ENCODE measurements at regions not wholly inside any gene's neighbourhood (a gene's known extent, or its start where the extent isn't known, plus 50 kb on each side); places are given as distances from the start of the nearest gene placed in this dataset.

DNA sequence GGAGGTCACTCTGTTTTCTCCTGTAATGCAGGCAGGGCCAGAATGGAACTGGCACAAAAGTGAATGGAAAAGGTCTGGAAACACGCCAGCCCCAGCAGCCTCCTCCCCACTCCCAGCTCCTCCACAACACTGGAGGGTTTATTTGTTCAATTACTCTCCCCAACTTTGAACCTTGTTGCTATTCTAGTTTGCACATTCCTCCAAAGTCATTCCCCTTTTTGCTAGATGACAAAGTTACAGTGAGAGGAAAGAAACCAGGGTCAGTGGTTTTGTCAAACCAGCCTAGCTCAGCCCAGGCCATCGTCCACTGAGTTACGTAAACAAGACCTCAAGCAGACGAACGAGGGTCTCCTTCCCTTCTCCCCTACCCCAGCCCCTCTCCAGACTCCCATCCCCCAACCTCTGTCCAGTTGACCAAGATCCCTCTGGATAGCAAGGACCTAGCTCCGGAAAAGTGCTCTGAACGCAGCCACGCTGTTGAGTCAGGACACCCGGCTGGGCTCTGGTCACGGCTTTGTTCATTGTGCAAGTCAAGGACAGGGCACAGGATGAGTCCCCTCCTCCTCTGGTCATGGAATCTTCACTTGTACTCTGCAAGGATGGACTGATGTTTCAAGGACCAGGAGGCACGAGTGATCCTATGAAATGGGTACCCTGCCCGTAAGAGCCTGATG, 180.0 kb downstream of the USP12 start:
- Histone ChIP-seq H3K27me3 (ENCODE audit: insufficient read depth, poor library complexity, severe bottlenecking) (no peaks in the 10 kb centered on the region), H3K36me3 (ENCODE audit: low read depth) (no peaks in the 10 kb centered on the region), H3K27ac (ENCODE audit: poor library complexity, severe bottlenecking) (no peak overlapping the region), H3K4me1 (ENCODE audit: insufficient read depth, poor library complexity, severe bottlenecking) (no peaks in the 10 kb centered on the region), H3K9me3 (ENCODE audit: severe bottlenecking) (no peaks in the 10 kb centered on the region), H3K4me3 (ENCODE audit: severe bottlenecking) (no peak overlapping the region)
- TF ChIP-seq, protein P1, sequence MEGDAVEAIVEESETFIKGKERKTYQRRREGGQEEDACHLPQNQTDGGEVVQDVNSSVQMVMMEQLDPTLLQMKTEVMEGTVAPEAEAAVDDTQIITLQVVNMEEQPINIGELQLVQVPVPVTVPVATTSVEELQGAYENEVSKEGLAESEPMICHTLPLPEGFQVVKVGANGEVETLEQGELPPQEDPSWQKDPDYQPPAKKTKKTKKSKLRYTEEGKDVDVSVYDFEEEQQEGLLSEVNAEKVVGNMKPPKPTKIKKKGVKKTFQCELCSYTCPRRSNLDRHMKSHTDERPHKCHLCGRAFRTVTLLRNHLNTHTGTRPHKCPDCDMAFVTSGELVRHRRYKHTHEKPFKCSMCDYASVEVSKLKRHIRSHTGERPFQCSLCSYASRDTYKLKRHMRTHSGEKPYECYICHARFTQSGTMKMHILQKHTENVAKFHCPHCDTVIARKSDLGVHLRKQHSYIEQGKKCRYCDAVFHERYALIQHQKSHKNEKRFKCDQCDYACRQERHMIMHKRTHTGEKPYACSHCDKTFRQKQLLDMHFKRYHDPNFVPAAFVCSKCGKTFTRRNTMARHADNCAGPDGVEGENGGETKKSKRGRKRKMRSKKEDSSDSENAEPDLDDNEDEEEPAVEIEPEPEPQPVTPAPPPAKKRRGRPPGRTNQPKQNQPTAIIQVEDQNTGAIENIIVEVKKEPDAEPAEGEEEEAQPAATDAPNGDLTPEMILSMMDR (IDR thresholded peaks at IDR 0.05; ENCODE audit: poor library complexity, severe bottlenecking): no peak
- ATAC-seq (ENCODE audit: low read depth): no peak
- DNase-seq (ENCODE audit: low spot score): no peak

DNA sequence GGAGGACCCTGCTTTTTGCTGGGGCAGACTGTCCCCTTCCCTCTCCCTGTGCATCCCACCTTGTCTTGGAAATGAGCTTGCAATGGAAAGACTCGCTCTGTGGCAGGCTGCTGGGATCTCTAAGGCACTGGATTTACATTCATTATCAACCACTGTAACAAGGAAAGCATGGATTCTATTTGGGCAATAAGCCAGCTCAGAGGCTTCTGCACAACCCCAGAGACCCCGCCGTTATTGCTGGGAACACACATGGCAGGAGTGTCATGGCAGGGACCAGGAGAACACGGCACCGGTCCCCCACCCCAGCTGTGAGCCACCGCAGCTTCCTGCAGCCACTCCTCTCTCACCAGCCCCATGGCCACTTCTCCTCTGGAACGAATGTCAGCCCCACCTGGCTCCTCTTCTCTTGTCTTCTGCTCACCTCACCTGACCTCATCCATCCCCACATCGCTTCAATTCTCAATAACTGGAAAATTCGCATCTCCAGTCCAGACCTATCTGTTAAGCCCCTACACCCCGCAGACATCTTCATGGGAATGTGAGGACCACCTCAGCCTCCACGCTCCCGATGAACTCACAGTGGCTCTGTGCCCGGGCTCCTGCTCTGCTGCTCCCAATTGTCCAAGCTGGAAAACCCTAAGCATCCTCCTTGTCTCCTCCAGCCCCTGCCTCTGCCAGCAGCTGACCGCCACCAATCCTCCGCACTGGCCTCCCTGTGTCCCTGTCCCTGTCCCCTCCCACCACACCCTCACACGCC, 181.5 kb downstream of the USP12 start:
- ATAC-seq (ENCODE audit: low read depth) (no peak), DNase-seq (ENCODE audit: low spot score) (no peak)
- Histone ChIP-seq H3K27ac (ENCODE audit: poor library complexity, severe bottlenecking) (no peak overlapping the region), H3K27me3 (ENCODE audit: insufficient read depth, poor library complexity, severe bottlenecking) (no peaks in the 10 kb centered on the region), H3K4me1 (ENCODE audit: insufficient read depth, poor library complexity, severe bottlenecking) (no peaks in the 10 kb centered on the region), H3K36me3 (ENCODE audit: low read depth) (no peaks in the 10 kb centered on the region), H3K9me3 (ENCODE audit: severe bottlenecking) (no peaks in the 10 kb centered on the region), H3K4me3 (ENCODE audit: severe bottlenecking) (no peak overlapping the region)
- TF ChIP-seq, protein P1 (IDR thresholded peaks at IDR 0.05; ENCODE audit: poor library complexity, severe bottlenecking): no peak

DNA sequence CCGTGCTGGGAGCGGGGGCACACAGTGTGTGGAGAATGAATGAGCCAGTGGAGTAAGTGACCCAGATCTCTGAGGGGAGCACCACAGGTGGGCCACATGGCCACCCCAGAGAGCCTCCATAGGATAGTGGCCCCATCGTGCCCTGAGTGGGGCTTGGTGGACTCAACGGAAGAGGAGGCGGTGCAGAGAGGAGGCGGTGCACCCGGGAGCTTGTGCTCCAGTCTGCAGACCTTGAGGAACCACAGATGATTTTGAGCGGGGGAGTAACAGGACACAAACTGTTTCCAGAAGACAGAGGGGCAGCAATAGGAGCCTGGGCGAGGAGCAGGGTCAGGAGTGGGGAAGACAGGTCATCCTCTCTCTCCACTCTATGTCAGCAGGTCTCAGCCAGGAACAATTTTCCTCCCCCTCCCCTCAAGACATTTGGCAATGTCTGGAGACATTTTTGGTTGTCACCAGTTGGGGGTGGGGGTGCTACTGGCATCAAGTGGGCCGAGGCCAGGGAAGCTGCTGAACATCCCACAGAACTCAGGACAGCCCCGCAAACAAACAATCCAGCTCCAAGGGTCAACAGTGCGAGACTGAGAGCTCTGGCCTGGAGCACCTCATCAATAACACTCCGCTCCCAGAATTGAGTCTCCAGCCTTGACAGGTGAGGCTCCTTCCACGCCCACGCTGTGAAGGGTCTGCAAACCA, 182.2 kb downstream of the USP12 start:
- H3K9me3 ChIP-seq (ENCODE audit: severe bottlenecking): no peaks in the 10 kb centered on the region
- ATAC-seq (ENCODE audit: low read depth): no peak
- H3K36me3 ChIP-seq (ENCODE audit: low read depth): no peaks in the 10 kb centered on the region
- no peak overlapping the region for H3K27ac ChIP-seq (ENCODE audit: poor library complexity, severe bottlenecking)
- H3K4me3 ChIP-seq (ENCODE audit: severe bottlenecking): no peak overlapping the region
- H3K4me1 ChIP-seq (ENCODE audit: insufficient read depth, poor library complexity, severe bottlenecking): no peaks in the 10 kb centered on the region
- no peaks in the 10 kb centered on the region for H3K27me3 ChIP-seq (ENCODE audit: insufficient read depth, poor library complexity, severe bottlenecking)
- TF ChIP-seq, protein P1 (IDR thresholded peaks at IDR 0.05; ENCODE audit: poor library complexity, severe bottlenecking): no peak
- no peak for DNase-seq (ENCODE audit: low spot score)

DNA sequence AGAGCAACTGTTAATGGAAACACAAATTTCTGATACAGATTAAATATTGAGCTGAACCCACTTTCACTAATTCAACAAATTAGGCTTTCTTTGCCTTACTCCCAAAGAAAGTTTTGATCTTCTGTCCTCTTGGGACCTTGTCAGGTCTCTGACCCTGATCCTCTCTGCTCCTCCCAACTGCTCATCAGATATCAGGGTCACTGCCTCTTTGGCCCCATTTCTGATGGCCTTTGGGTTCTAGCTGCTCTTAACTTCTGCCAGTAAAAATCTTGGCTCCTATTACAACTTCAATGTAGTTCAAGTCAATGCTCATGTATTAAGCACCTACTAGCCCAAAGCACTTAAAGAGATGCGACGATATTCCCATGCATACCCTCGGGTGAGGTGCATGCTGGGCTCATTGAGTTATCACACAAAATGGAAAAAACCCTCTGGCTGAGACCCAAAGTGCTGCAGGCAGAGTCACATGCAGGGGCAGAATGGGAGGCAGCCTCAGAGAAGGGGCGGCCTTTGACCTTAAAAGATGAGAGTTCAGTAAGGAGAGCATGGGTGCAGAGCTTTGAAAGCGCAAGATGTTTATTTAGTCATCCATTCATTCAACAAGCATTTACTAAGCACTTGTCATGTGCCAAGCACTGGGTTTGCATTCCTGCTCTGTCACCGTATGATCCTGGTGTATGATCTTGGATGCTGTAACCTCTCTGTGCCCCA, 183.4 kb downstream of the USP12 start:
- ATAC-seq (ENCODE audit: low read depth): no peak

More for the DNA sequence above, 183.4 kb downstream of the USP12 start:
- DNase-seq (ENCODE audit: low spot score): no peak
- H3K27ac ChIP-seq (ENCODE audit: poor library complexity, severe bottlenecking): no peak overlapping the region
- no peaks in the 10 kb centered on the region for H3K27me3 ChIP-seq (ENCODE audit: insufficient read depth, poor library complexity, severe bottlenecking)
- H3K36me3 ChIP-seq (ENCODE audit: low read depth): no peaks in the 10 kb centered on the region
- TF ChIP-seq, protein P1 (IDR thresholded peaks at IDR 0.05; ENCODE audit: poor library complexity, severe bottlenecking): no peak
- H3K4me3 ChIP-seq (ENCODE audit: severe bottlenecking): no peak overlapping the region
- H3K9me3 ChIP-seq (ENCODE audit: severe bottlenecking): no peaks in the 10 kb centered on the region
- no peaks in the 10 kb centered on the region for H3K4me1 ChIP-seq (ENCODE audit: insufficient read depth, poor library complexity, severe bottlenecking)
